HG02981 (cell line): ENCODE measurements at regions not wholly inside any gene's neighbourhood (a gene's known extent, or its start where the extent isn't known, plus 50 kb on each side); places are given as distances from the start of the nearest gene placed in this dataset.
"Not testable (repeated sequence)": the region's sequence is repeated elsewhere in the genome, so short reads cannot be mapped to it uniquely, and the experiment has no call there.

Experiments
- ATAC-seq: cut with Tn5 transposase; IDR thresholded peaks from one replicate; pipeline ENCODE4 v1.9.1; 2021; ENCODE audit warnings: mild to moderate bottlenecking, moderate library complexity; ENCODE audit not compliant: unreplicated experiment

GRCh38 chr14:28820677-28821076 lies 54.1 kb downstream of the FOXG1 start:
- no peak for ATAC-seq

GRCh38 chr14:28821993-28822392 lies 55.4 kb downstream of the FOXG1 start:
- no peak for ATAC-seq

- ATAC-seq, result no peak
Measured at GRCh38 chr14:28823245-28823644, 56.7 kb downstream of the FOXG1 start.

DNA sequence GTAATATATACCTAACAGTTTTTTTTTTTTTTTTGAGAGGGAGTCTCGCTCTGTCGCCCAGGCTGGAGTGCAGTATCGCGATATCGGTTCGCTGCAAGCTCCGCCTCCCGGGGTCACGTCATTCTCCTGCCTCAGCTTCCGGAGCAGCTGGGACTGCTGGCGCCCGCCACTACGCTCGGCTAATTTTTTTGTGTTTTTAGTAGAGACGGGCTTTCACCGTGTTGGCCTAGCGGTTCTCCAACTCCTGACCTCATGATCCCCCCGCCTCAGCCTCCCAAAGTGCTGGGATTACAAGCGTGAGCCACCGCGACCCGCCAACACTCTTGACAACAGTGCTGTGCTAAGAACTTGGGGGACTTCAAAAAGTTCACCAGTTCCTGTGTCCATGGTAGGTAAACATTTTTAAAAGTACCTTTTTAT lies 63.5 kb downstream of the FOXG1 start:
- no peak for ATAC-seq

- peak; percentile 99 for ATAC-seq
Measured at GRCh38 chr14:28831126-28831525, 64.5 kb downstream of the FOXG1 start.

DNA sequence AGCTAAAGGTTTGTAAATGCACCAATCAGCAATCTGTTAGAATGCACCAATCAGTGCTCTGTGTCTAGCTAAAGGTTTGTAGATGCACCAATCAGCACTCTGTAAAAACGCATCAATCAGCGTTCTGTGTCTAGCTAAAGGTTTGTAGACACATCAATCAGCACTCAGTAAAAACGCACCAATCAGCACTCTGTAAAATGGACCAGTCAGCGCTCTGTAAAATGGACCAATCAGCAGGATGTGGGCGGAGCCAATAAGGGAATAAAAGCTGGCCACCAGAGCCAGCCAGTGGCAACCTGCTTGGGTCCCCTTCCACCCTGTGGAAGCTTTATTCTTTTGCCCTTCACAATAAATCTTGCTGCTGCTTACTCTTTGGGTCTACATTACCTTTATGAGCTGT lies 76.0 kb downstream of the FOXG1 start:
- ATAC-seq, result not testable (repeated sequence)

GRCh38 chr14:28867571-28867970 lies 101.0 kb downstream of the FOXG1 start:
- no peak for ATAC-seq

GRCh38 chr14:28870033-28870564 lies 103.5 kb downstream of the FOXG1 start:
- ATAC-seq, result no peak

DNA sequence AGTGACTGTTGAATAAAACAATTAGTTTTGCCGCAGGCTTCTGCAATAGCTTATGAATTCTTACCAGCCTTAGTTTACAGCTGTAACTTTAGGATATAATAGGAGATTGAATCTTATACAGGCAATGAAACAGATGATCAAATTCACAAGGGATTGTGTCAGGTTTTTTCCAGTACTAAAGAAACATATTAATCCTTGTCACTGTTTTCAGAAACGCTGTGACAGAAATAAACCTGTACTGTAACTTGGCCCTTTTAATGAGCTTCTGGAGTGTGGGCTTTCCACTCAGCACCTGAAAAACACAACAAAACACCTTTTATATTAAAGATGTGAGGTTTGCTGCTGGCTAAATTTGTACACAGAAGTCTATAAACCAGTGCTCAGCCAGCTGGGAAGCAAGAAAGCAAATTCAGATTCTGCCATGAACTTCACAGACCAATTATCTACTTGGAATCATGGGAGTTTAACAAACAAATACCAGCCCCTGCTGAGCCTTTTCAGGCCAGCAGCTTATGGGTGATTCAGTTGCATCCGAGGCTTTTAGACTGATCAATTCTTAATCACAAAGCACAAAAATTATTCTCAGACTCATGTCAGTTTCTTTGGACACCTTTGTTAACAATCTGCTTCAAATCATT lies 109.5 kb downstream of the FOXG1 start:
- no peak for ATAC-seq

- ATAC-seq, result no peak
Measured at GRCh38 chr14:28876572-28876945, 110.0 kb downstream of the FOXG1 start.

GRCh38 chr14:28877923-28878322 lies 111.3 kb downstream of the FOXG1 start:
- ATAC-seq, result no peak

- no peak for ATAC-seq
Measured at GRCh38 chr14:28879573-28879996, 113.0 kb downstream of the FOXG1 start.

- ATAC-seq, result no peak
Measured at GRCh38 chr14:28886940-28887339, 120.4 kb downstream of the FOXG1 start.

DNA sequence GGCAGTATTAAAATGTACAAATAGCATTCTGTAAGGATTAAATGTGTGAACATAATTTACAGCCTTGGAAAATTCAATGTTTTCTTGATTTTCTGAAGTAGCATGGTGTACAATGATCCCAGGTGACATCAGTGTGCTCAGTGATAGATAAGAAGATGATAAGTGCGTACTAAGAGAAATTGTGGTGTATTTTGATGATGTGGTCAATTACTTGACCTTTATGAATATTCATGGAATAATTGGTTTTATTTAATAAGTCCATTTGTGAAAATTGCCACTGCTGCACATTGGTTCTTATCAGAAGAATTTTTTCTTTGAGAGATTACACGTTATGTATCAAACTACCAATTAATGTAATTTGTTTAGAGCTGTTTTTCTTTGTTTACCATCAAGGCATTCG lies 128.8 kb downstream of the FOXG1 start:
- no peak for ATAC-seq

GRCh38 chr14:28896337-28896736 lies 129.8 kb downstream of the FOXG1 start:
- no peak for ATAC-seq

DNA sequence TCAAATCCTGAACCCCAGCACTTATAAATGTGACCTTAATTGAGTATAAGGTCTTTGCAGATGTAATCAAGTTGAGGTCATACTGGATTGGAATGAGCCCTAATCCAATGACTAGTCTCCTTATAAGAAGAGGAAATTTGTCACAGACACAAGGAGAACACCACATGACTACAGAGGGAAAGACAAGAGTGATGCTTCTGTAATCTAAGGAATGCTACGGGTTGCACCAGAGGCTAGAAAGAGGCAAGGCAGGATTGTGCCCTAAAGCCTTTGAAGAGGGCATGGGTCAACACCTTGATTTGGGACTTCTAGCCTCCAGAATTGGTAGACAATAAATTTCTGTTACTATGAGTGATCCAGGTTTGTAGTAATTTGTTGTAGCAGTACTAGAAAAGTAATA lies 135.0 kb downstream of the FOXG1 start:
- ATAC-seq, result no peak

DNA sequence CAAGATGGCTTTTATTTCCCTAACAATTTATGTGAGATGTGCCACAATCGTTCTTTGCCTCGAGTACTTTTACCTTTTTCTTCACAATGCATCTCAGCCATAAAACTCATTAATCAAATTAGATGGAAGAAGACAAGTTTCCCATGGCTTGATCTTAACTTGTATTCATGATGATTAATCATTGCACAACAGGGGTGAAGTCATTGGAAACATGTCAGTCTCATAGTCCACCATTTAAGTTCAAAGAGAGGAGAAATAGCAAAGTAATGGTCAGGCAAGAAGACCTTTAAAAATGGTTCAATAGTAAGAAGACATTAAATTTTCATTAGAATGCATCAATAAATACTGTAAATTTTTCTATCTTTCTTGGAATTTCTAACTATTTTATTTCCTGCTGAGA lies 136.3 kb downstream of the FOXG1 start:
- ATAC-seq, result no peak

DNA sequence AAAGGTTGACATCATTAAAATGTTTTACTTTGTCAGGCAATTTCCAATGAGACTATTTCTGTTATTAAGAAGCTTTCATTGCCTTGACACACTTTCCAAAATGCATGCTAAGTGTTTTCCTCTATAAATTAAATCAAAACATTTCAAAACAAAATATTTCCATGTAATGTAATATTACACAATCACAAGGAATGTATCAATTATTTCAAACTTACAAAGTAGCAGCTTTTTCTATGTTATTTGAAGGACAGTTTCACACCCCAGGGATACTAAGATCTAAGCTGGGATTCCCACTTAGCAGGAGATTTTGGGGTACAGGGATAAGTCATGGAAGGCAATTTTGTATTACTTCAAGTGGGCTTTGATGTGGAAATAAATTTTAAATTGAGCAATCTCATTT lies 144.9 kb downstream of the FOXG1 start:
- ATAC-seq, result no peak

DNA sequence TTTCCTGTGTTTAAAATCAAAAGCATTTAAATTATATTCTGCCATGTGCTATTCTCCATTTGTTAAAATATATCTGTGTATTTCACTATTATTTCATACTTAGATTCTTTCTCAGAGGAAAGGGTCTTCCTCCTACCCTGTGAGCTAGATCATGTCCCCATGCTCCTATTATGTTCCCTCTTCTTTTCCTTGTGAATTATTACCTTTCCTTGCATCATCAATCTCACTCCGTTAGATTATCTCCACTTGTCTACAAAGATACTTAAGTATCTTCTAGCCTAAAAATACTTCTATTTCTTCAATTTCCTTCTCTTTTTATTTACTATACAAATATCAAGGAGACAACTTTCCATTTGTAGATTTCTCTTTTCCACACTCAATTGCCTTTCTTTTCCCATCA lies 146.5 kb downstream of the FOXG1 start:
- ATAC-seq, result no peak

DNA sequence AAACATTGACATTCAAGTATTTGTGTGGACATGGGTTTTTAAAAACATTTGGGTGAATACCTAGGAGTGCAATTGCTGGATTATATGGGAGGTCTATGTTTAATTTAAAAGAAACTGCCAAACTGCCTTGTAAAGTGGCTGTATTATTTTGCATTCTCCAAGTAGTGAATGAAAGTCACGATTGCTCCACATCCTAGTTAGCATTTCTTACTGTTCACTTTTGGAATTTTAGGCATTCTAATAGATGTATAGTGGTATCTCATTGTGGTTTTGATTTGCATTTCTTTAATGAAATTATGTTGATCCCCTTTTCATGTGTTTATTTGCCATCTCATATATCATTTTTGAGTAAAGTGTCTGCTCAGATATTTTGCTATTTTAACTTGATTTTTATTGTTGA lies 159.5 kb downstream of the FOXG1 start:
- no peak for ATAC-seq

GRCh38 chr14:28931999-28932398 lies 165.4 kb downstream of the FOXG1 start:
- no peak for ATAC-seq

GRCh38 chr14:28936601-28937000 lies 170.0 kb downstream of the FOXG1 start:
- ATAC-seq, result no peak

- ATAC-seq, result no peak
Measured at GRCh38 chr14:28941758-28942157, 175.2 kb downstream of the FOXG1 start.
